Esophagus muscularis mucosa (tissue), 4 donors: ENCODE measurements at regions not wholly inside any gene's neighbourhood (a gene's known extent, or its start where the extent isn't known, plus 50 kb on each side); places are given as distances from the start of the nearest gene placed in this dataset.
A peak's percentile ranks its signal among the peaks of the same experiment; 100 is the strongest.

Experiments
- DNase-seq: peaks from one replicate; pipeline ENCODE4 v3.0.0-alpha.2; 2017; ENCODE audit errors: extremely low spot score
- H3K27ac ChIP-seq, 4 donors: fragments of 200-600 bp; sonication (generic); replicated peaks in 1 of 4; 1 replicate in 3 of 4; 2 replicates in 1 of 4; pipeline ENCODE4 v1.5.1; 2016 to 2019; ENCODE audit warnings: mild to moderate bottlenecking in 1 of 4
- H3K27me3 ChIP-seq, 4 donors: fragments of 200-600 bp; sonication (generic); one replicate each; pipeline versions ENCODE4 v1.5.1 to v1.6.0; 2016 to 2019
- H3K36me3 ChIP-seq, 4 donors: fragments of 200-600 bp; sonication (generic); one replicate each; pipeline ENCODE4 v1.5.1; 2016 to 2019
- H3K4me1 ChIP-seq, 4 donors: fragments of 200-600 bp; sonication (generic); one replicate each; pipeline ENCODE4 v1.5.1; 2016 to 2019
- H3K4me3 ChIP-seq, 4 donors: fragments of 200-600 bp; sonication (generic); 1 replicate in 2 of 4; 2 replicates in 2 of 4; pipeline ENCODE4 v1.5.1; 2016 to 2019; ENCODE audit warnings: mild to moderate bottlenecking in 4 of 4, moderate library complexity in 1 of 4
- H3K9me3 ChIP-seq, 4 donors: fragments of 200-600 bp; sonication (generic); 1 replicate in 3 of 4; 2 replicates in 1 of 4; pipeline ENCODE4 v1.5.1; 2016 to 2019
- EP300 ChIP-seq: sonication (generic); formaldehyde crosslinking; IDR thresholded peaks from one replicate; pipeline ENCODE4 v1.6.1; 2017; ENCODE audit warnings: antibody characterized with exemption
- POLR2A ChIP-seq: fragments of 450-650 bp; IDR thresholded peaks from one replicate; pipeline ENCODE4 v1.6.1; 2017; ENCODE audit warnings: antibody characterized with exemption, moderate library complexity, mild to moderate bottlenecking, low read depth
- POLR2AphosphoS5 ChIP-seq, 2 donors: sonication (generic); formaldehyde crosslinking; IDR thresholded peaks; one replicate each; pipeline ENCODE4 v1.6.1; 2017; ENCODE audit warnings: antibody characterized with exemption in 2 of 2
- whole genome bisulfite sequencing: methylation state at CpG from one replicate; pipeline ENCODE4 v1.1.5; 2018; 5-methylcytosine and 5-hydroxymethylcytosine counted together
- intact Hi-C: fragments of 100-400 bp; cut with DNase I; formaldehyde crosslinking; loops from one replicate; pipeline ENCODE4 v1.15.1; 2023
- TF ChIP-seq, protein P1 (sequence below), 3 experiments: fragments of 200-600 bp in 2 of 3; fragments of 450-650 bp in 1 of 3; sonication (generic) in 2 of 3; IDR thresholded peaks; one replicate each; pipeline ENCODE4 v1.5.1; 2017 to 2019; ENCODE audit warnings: antibody characterized with exemption in 3 of 3, mild to moderate bottlenecking in 2 of 3, moderate library complexity in 1 of 3

DNA sequence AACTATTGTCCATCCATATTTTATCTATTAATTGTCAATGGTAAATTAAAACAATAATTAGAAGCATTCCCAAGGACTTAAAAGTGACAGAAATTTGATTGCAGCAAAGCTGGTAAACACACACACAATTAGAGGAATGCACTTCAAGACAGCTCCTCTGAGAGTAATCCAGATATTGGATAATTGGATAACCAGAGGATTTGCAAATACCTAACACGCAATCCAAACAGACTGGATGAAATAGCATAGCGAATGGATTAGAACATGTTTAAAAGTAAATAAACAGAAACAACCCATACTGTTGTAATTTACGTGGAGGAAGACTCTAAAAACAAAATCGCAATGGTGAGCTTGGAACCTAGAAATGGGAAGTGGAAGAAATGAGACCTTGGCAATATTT lies 239.8 kb downstream of the METTL4 start:
- no peak for DNase-seq
- no peaks in the 10 kb centered on the region for H3K9me3 ChIP-seq
- no peak overlapping the region for H3K4me3 ChIP-seq
- H3K27me3 ChIP-seq: peaks cover 0 to 3% (median 0%) of the 10 kb centered on the region in 4 donors
- intact Hi-C loops: loop anchor here (10.0 kb wide), 1 partner anchor 203 kb away; no protein-coding TSS in a partner anchor
- H3K4me1 ChIP-seq: no peaks in the 10 kb centered on the region
- no peaks in the 10 kb centered on the region for H3K36me3 ChIP-seq
- H3K27ac ChIP-seq: no peak overlapping the region
- TF ChIP-seq EP300: no peak
- no peak for TF ChIP-seq POLR2AphosphoS5 (IDR thresholded peaks at IDR 0.05)
- TF ChIP-seq, protein P1, sequence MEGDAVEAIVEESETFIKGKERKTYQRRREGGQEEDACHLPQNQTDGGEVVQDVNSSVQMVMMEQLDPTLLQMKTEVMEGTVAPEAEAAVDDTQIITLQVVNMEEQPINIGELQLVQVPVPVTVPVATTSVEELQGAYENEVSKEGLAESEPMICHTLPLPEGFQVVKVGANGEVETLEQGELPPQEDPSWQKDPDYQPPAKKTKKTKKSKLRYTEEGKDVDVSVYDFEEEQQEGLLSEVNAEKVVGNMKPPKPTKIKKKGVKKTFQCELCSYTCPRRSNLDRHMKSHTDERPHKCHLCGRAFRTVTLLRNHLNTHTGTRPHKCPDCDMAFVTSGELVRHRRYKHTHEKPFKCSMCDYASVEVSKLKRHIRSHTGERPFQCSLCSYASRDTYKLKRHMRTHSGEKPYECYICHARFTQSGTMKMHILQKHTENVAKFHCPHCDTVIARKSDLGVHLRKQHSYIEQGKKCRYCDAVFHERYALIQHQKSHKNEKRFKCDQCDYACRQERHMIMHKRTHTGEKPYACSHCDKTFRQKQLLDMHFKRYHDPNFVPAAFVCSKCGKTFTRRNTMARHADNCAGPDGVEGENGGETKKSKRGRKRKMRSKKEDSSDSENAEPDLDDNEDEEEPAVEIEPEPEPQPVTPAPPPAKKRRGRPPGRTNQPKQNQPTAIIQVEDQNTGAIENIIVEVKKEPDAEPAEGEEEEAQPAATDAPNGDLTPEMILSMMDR (IDR thresholded peaks at IDR 0.05): no peak
- TF ChIP-seq POLR2A: no peak
- 88% methylated on average over 4 of the region's 4 CpGs for WGBS

DNA sequence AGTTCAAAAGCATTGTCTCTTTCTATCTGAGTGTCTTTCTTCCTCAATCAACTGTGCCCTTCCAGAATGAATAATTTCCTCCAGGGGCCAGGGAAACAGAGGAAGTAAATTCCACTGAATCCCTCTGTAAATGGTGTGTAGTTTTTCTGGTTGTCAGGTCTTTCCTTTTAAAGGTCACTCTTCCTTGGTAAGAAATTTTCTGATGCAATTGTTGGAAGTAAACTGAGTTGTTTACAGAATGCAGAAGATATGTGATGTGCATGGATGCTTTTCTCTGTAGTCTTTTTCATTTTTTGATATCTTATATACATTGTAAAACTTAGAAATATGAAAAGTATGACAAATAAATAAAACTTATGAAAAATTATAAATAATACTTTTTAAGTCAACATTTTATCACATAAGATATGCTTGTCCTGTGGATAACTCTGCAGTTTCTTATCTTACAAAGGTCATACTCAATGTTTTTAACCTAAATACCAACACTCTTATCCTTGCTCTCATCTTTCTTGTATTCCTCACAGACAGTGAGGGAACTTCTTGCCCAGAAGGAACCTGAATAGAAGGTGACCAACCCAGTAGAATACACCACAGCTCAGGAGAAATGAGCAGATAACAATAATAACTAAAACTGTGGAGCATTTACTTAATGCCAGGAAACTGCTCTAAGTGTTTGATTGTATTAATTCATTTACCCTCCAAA lies 234.5 kb downstream of the METTL4 start:
- Histone ChIP-seq H3K36me3 (no peaks in the 10 kb centered on the region), H3K27ac (no peak overlapping the region), H3K9me3 (no peaks in the 10 kb centered on the region), H3K4me1 (no peaks in the 10 kb centered on the region), H3K27me3 (peaks cover 0 to 3% (median 0%) of the 10 kb centered on the region in 4 donors), H3K4me3 (no peak overlapping the region)
- no peak for DNase-seq
- intact Hi-C loops: loop anchor here (10.0 kb wide), 1 partner anchor 198 kb away; no protein-coding TSS in a partner anchor
- no peak for TF ChIP-seq POLR2A
- TF ChIP-seq, protein P1 (IDR thresholded peaks at IDR 0.05): no peak

DNA sequence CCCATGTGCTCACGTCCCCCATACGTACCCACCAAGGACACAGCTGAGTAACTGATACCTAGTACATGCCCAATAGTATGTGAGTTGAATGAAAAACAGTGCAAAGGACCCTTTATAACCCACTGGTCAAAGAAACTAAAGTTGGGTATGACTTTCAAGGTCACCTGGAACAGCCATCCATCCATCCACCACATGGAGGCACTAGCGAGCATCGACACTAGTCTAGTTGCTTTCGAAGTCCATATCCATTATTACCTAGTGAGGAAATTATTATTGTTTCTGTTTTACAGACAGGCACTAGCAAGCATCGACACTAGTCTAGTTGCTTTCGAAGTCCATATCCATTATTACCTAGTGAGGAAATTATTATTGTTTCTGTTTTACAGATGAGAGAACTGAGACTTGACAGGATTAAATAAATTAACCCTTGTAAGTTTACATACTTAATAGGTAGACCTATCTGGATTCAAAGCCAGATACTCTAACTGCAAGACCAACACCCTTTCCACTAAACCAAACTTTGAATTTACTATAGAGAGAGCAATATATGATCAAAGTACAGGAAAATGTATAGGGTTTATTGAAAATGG lies 233.7 kb downstream of the METTL4 start:
- intact Hi-C loops: loop anchor here (10.0 kb wide), 1 partner anchor 197 kb away; no protein-coding TSS in a partner anchor
- Histone ChIP-seq H3K4me3 (no peak overlapping the region), H3K36me3 (no peaks in the 10 kb centered on the region), H3K27me3 (peaks cover 0 to 3% (median 0%) of the 10 kb centered on the region in 4 donors), H3K4me1 (no peaks in the 10 kb centered on the region), H3K27ac (no peak overlapping the region), H3K9me3 (no peaks in the 10 kb centered on the region)
- TF ChIP-seq, protein P1 (IDR thresholded peaks at IDR 0.05): peak; percentile 9 to 49 (median 34)
- TF ChIP-seq EP300: no peak
- no peak for DNase-seq
- WGBS: 52% methylated on average over 7 of the region's 7 CpGs

DNA sequence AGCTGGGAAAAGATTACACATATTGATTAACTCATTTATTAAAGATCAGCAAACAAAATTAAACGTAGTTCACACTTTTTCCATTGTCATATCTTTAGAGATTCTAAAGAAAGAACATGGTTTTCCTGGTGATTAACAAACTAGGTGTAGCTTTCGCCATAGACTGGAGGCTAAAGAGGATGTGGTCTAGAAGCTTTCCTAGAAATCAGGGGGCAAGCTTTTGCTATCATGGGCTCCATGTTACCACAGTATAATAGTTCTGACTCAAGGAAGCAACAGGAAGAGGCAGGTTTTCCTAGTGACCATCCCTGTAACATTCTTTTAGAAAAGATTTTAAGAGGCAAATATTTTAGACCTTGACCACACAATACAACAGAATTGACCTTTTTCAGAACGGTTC lies 232.7 kb downstream of the METTL4 start:
- no peak for TF ChIP-seq EP300
- no peak for TF ChIP-seq POLR2A
- TF ChIP-seq, protein P1 (IDR thresholded peaks at IDR 0.05): no peak
- no peak for TF ChIP-seq POLR2AphosphoS5 (IDR thresholded peaks at IDR 0.05)
- Histone ChIP-seq H3K4me3 (no peak overlapping the region), H3K36me3 (no peaks in the 10 kb centered on the region), H3K27me3 (peaks cover 0 to 2% (median 0%) of the 10 kb centered on the region in 4 donors), H3K27ac (no peak overlapping the region), H3K4me1 (no peaks in the 10 kb centered on the region), H3K9me3 (no peaks in the 10 kb centered on the region)
- DNase-seq: no peak
- WGBS: 76% methylated on average over 3 of the region's 3 CpGs
- intact Hi-C loops: loop anchor here (10.0 kb wide), 1 partner anchor 196 kb away; no protein-coding TSS in a partner anchor
